T-helper 17 cell (primary cell): ENCODE measurements at regions not wholly inside any gene's neighbourhood (a gene's known extent, or its start where the extent isn't known, plus 50 kb on each side); places are given as distances from the start of the nearest gene placed in this dataset.

Experiments
- ATAC-seq: fragments of 150-1000 bp; cut with Tn5 transposase; 2 replicates; pipeline ENCODE4 v1.10.0; 2021; ENCODE audit warnings: mild to moderate bottlenecking, moderate library complexity
- DNase-seq, 3 donors: peaks; one replicate each; pipeline versions ENCODE4 v3.0.0 to v3.0.0-alpha.2; 2020 to 2021
- H3K9me3 ChIP-seq: one replicate; pipeline ENCODE4 v1.7.0; 2013; ENCODE audit warnings: low read length, mild to moderate bottlenecking; ENCODE audit not compliant: control insufficient read depth, poor library complexity, severe bottlenecking
- H3K27ac Mint-ChIP-seq: one replicate; pipeline ENCODE4 v1.8.0; 2022; ENCODE audit warnings: mild to moderate bottlenecking, moderate library complexity, mixed read lengths
- H3K27me3 Mint-ChIP-seq: one replicate; pipeline ENCODE4 v1.8.0; 2022; ENCODE audit warnings: mixed read lengths
- H3K36me3 Mint-ChIP-seq: one replicate; pipeline ENCODE4 v1.8.0; 2022; ENCODE audit warnings: low read depth, mixed read lengths
- H3K4me1 Mint-ChIP-seq: one replicate; pipeline ENCODE4 v1.8.0; 2022; ENCODE audit warnings: mild to moderate bottlenecking, mixed read lengths
- H3K4me3 Mint-ChIP-seq: one replicate; pipeline ENCODE4 v1.8.0; 2022; ENCODE audit warnings: mild to moderate bottlenecking, moderate library complexity, mixed read lengths

GRCh38 chr4:181536196-181536746 is 706.9 kb upstream of the TENM3 start:
- no peak overlapping the region for H3K27ac Mint-ChIP-seq
- H3K9me3 ChIP-seq, result no peaks in the 10 kb centered on the region
- no peaks in the 10 kb centered on the region for H3K36me3 Mint-ChIP-seq
- DNase-seq (no peak), ATAC-seq (no peak)
- H3K4me1 Mint-ChIP-seq, result no peaks in the 10 kb centered on the region
- H3K4me3 Mint-ChIP-seq, result no peak overlapping the region
- H3K27me3 Mint-ChIP-seq, result no peaks in the 10 kb centered on the region

DNA sequence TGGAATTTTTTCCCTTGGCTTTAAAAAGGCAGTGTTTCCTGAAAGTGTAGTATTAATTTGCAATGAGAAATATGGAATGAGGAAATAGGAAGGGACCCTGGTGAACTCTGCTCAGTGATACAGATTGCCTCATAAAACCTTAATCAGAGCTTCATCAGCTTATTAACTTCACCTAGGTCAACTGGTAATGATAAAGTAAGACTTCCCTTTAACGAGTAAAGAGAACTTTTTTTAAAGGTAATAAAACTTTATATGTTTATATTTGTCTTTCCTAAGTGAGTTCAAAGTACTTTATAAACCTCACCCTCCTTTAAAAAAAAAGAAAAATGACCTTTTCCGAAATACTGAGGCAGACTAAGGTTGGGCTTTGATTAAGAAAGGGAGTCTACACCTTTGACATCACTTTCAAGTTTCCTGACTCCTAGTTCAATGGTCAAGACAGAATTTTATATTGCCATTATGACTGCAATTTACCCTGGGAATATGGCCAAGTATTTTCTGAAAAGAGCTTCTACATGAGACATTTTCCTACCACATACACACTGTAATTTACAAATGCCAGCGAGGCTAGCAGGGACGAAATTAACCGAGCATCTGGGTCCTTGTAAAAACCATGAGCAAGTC is 706.3 kb upstream of the TENM3 start:
- DNase-seq (no peak), ATAC-seq (no peak)
- H3K36me3 Mint-ChIP-seq, result no peaks in the 10 kb centered on the region
- H3K27ac Mint-ChIP-seq, result no peak overlapping the region
- H3K4me1 Mint-ChIP-seq, result no peaks in the 10 kb centered on the region
- no peaks in the 10 kb centered on the region for H3K9me3 ChIP-seq
- H3K4me3 Mint-ChIP-seq, result no peak overlapping the region
- no peaks in the 10 kb centered on the region for H3K27me3 Mint-ChIP-seq

DNA sequence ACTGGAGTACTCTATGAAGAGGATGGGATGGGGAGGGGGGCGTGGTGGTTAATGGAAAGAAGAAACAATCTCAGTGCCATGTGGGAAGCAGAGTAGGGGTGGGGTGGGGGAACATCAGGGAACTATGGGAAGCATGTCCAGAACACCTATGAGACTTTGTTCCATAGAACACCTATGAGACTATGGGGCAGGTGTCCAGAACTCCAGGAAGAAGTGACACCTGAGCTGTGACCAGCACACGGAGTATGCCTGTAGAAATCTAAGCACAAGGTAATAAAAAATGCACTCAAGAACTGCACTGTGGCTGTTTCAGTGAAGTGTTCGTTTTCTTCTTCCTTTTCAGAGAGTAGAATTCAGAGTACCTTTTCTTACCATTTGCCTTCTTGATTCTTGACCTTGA is 704.8 kb upstream of the TENM3 start:
- DNase-seq (no peak), ATAC-seq (no peak)
- no peaks in the 10 kb centered on the region for H3K27me3 Mint-ChIP-seq
- no peak overlapping the region for H3K4me3 Mint-ChIP-seq
- no peaks in the 10 kb centered on the region for H3K36me3 Mint-ChIP-seq
- no peaks in the 10 kb centered on the region for H3K9me3 ChIP-seq
- no peaks in the 10 kb centered on the region for H3K4me1 Mint-ChIP-seq
- H3K27ac Mint-ChIP-seq, result no peak overlapping the region

DNA sequence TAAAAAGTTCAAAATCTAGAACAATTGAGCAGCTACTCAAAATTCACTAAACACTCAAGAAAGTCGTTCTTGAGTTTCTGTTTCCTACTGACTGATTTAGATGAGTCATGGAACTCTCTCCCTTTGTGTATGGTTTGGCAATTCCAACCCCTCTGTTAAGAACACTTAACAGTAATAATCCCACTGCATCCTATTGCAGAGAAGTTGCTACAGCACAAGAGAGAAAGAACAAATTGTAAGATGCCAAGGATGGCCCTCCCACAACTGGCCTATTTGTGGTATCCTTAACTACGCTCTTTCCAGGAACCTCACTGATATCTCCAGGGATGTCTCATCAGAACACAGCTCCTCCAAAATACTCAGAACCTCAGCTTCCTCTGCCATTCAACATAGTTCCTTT is 701.8 kb upstream of the TENM3 start:
- Mint-ChIP-seq H3K36me3 (no peaks in the 10 kb centered on the region), H3K27ac (no peak overlapping the region), H3K4me1 (no peaks in the 10 kb centered on the region), H3K27me3 (no peaks in the 10 kb centered on the region), H3K4me3 (no peak overlapping the region)
- no peaks in the 10 kb centered on the region for H3K9me3 ChIP-seq
- DNase-seq (no peak), ATAC-seq (no peak)

DNA sequence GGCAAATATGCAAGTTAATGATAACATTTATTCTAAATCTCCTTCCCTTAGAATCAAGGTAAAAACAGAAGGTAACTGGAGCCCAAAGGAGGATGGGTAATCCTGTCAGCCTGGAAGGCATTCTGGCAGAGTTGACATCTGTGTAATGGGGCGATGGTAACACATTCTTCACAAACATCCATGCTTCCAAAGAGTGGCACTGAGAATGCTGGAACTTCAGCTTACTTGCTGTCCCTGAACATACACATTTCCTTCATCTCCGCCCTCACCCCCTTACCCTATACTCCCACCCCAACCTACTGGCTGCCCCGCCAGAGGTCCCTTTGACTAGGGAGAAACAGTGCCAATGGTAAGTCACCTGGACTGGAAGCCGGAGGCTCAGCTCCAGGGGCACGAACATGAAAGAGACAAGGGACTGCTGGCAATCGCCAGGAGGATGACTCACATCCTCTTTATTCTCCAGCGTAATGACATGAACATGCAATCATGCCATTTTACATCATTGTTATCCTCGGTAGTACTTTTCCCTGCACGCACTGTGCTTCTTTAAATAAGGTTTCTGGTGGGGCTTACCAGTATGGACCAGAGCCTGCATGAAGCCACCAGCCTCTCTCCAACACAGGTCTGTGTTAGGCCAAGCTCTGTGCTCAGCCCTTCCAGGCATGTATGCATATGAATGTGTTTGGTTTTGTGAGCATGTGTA is 694.2 kb upstream of the TENM3 start:
- no peak for ATAC-seq
- DNase-seq, result no peak
- no peak overlapping the region for H3K27ac Mint-ChIP-seq
- no peaks in the 10 kb centered on the region for H3K27me3 Mint-ChIP-seq
- no peaks in the 10 kb centered on the region for H3K4me1 Mint-ChIP-seq
- H3K9me3 ChIP-seq, result no peaks in the 10 kb centered on the region
- no peak overlapping the region for H3K4me3 Mint-ChIP-seq
- no peaks in the 10 kb centered on the region for H3K36me3 Mint-ChIP-seq

DNA sequence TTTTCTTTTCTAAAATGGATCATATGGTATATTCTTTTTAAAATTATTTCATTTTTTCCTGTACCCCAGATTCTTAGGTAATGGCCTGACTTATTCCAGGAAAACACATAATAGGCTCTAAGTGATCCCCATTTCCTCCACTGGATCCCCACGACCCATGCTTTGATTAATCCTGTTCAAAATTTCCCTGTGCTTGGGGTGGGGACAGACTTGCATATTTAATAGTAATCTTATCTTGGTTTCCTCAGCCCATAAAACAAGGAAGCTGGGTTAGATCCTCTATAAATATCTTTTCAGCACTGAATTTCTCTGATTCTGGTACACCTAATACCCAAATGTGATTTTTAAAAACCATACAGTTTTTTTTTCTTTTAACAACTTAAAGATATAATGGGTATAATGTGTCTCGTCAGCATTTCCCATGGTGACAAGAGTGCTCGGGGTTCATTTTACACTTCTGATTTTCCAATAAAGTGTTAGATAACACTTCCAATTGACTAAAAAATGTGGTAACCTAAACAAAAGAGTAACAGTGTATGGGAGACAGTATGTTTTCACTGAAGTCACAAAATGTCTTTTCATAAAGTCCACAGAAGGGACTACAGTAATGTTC is 693.5 kb upstream of the TENM3 start:
- no peak for ATAC-seq
- no peaks in the 10 kb centered on the region for H3K9me3 ChIP-seq
- H3K4me3 Mint-ChIP-seq, result no peak overlapping the region

DNA sequence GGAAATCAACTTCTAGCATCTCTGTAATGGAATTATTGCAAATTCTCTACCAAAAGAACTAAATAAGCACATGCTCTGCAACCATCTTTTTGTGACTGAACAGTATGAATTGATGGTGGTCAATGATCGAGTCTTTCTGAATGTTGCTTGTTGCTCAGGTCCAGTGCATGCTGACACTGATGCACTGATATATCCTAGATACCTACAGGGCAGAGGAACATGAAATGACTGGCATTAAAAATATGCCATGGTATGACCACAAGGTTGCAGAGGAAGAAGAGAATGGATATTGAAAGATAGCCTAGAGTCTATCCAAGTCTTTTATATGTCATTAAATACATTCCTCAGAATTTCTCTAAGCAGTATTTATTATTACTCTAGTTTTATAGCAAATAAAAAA is 692.8 kb upstream of the TENM3 start:
- no peaks in the 10 kb centered on the region for H3K9me3 ChIP-seq
- ATAC-seq (no peak), DNase-seq (no peak)
- no peaks in the 10 kb centered on the region for H3K4me1 Mint-ChIP-seq
- H3K27me3 Mint-ChIP-seq, result no peaks in the 10 kb centered on the region
- H3K4me3 Mint-ChIP-seq, result no peak overlapping the region
- no peak overlapping the region for H3K27ac Mint-ChIP-seq
- no peaks in the 10 kb centered on the region for H3K36me3 Mint-ChIP-seq

More for the DNA sequence above, 693.5 kb upstream of the TENM3 start:
- no peaks in the 10 kb centered on the region for H3K27me3 Mint-ChIP-seq
- no peaks in the 10 kb centered on the region for H3K36me3 Mint-ChIP-seq
- H3K4me1 Mint-ChIP-seq, result no peaks in the 10 kb centered on the region
- no peak for DNase-seq
- H3K27ac Mint-ChIP-seq, result no peak overlapping the region

DNA sequence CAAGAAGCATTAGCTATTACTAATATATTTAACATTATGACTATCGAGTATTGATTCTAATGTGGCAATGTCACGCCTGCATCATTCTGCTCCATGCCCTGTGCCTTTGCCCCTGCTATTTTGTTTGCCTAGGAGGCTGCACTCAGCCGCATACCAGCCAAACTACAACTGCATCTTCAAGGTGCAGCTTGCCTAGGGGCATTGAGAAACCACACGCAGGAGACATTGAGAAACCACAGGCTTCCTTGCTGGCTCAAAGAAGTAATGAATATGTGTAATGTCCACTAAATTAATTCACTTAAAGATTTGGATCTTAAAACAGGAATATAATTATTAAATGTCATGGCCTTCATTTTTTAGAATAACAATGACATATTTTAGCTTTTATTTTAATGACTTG is 683.6 kb upstream of the TENM3 start:
- DNase-seq (no peak), ATAC-seq (no peak)
- Mint-ChIP-seq H3K4me3 (no peak overlapping the region), H3K27ac (no peak overlapping the region), H3K4me1 (no peaks in the 10 kb centered on the region), H3K27me3 (no peaks in the 10 kb centered on the region), H3K36me3 (no peaks in the 10 kb centered on the region)
- no peaks in the 10 kb centered on the region for H3K9me3 ChIP-seq

- H3K9me3 ChIP-seq, result no peaks in the 10 kb centered on the region
- H3K4me1 Mint-ChIP-seq, result no peaks in the 10 kb centered on the region
- ATAC-seq, result no peak
- H3K36me3 Mint-ChIP-seq, result no peaks in the 10 kb centered on the region
- no peaks in the 10 kb centered on the region for H3K27me3 Mint-ChIP-seq
- H3K27ac Mint-ChIP-seq, result no peak overlapping the region
- H3K4me3 Mint-ChIP-seq, result no peak overlapping the region
- no peak for DNase-seq
Measured at GRCh38 chr4:181562399-181562798, 680.8 kb upstream of the TENM3 start.

GRCh38 chr4:181564625-181565024 is 678.6 kb upstream of the TENM3 start:
- no peak overlapping the region for H3K27ac Mint-ChIP-seq
- no peaks in the 10 kb centered on the region for H3K9me3 ChIP-seq
- no peaks in the 10 kb centered on the region for H3K36me3 Mint-ChIP-seq

DNA sequence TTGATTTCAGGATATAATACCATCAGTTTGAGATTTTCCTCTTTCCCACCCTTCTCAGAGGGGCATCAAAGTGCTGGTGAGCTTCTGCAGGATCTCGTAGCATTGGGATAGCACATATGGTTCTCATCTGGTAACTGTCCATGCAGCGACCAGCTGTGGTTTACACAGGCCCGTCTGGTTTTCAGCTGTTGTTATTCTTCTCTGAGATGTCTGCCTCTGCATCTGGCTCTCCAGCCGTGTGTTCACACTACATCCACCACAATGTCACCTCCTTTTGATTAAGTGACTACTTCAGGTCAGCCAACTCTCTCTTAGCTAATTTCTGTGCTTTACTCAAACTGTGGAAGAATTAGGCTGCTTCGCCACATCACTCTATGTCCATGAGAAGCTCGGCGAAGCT is 676.7 kb upstream of the TENM3 start:
- DNase-seq (no peak), ATAC-seq (no peak)
- Mint-ChIP-seq H3K4me3 (no peak overlapping the region), H3K27ac (no peak overlapping the region), H3K36me3 (no peaks in the 10 kb centered on the region), H3K4me1 (no peaks in the 10 kb centered on the region), H3K27me3 (no peaks in the 10 kb centered on the region)
- no peaks in the 10 kb centered on the region for H3K9me3 ChIP-seq

More at GRCh38 chr4:181564625-181565024, 678.6 kb upstream of the TENM3 start:
- Mint-ChIP-seq H3K4me1 (no peaks in the 10 kb centered on the region), H3K27me3 (no peaks in the 10 kb centered on the region), H3K4me3 (no peak overlapping the region)
- ATAC-seq, result no peak
- DNase-seq, result no peak

DNA sequence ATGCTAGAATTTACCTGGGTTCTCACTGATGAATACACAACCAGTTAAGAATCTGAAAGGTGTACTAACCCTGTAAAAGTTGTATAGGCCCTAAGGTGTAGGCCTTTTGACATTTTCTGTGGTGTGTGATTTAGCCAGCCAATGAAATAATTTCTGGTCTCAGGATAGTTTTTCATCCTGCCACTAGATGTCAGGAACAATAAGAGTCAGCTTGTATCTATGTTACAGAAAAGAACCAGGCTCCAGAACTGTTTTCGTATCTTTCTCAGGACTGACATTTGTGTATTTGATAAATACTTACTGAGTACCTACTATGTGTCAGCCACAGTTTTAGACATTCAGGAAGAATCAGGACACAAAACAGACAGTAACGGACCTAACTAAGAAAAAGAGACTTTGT is 673.6 kb upstream of the TENM3 start:
- no peak overlapping the region for H3K27ac Mint-ChIP-seq
- no peak overlapping the region for H3K4me3 Mint-ChIP-seq
- H3K4me1 Mint-ChIP-seq, result no peaks in the 10 kb centered on the region

DNA sequence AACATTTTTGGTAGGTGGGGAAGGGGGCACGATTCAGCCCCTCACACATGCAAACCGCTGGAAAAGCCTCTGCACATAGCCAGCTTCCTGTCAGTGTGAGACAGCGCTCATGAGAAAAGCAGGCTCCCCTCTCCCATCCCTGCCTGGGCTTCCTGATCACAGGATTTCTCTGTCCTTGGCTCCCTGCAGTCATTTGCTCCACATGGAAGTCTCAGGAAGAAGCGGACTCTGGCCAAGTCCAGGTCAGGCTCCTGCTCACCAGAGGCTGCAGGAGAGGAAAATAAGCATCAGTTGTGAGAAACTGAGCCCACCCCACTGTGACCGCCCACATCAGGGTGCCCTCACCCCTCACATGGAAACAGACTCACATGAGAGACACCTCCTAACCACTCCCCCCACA is 664.3 kb upstream of the TENM3 start:
- Mint-ChIP-seq H3K27ac (no peak overlapping the region), H3K36me3 (no peaks in the 10 kb centered on the region), H3K27me3 (no peaks in the 10 kb centered on the region), H3K4me3 (no peak overlapping the region), H3K4me1 (no peaks in the 10 kb centered on the region)
- no peaks in the 10 kb centered on the region for H3K9me3 ChIP-seq
- no peak for DNase-seq
- ATAC-seq, result no peak

More for the DNA sequence above, 673.6 kb upstream of the TENM3 start:
- ATAC-seq (no peak), DNase-seq (no peak)
- no peaks in the 10 kb centered on the region for H3K9me3 ChIP-seq
- H3K27me3 Mint-ChIP-seq, result no peaks in the 10 kb centered on the region
- H3K36me3 Mint-ChIP-seq, result no peaks in the 10 kb centered on the region
